Keratinocyte (primary cell): ENCODE measurements at regions not wholly inside any gene's neighbourhood (a gene's known extent, or its start where the extent isn't known, plus 50 kb on each side); places are given as distances from the start of the nearest gene placed in this dataset.

ENCODE experiments used
- EZH2 ChIP-seq: IDR thresholded peaks from one replicate; pipeline ENCODE4 v1.6.1; 2012; ENCODE audit warnings: inconsistent platforms, mild to moderate bottlenecking, low read length, moderate library complexity
- TF ChIP-seq, protein P1 (sequence below), 3 experiments: IDR thresholded peaks in 1 of 3; conservative IDR thresholded peaks in 1 of 3; optimal IDR thresholded peaks in 1 of 3; 2 replicates in 2 of 3; 3 replicates in 1 of 3; pipeline versions ENCODE3 to v1.5.1; 2011; ENCODE audit warnings: low read length in 3 of 3, mild to moderate bottlenecking in 3 of 3, moderate library complexity in 2 of 3, control low read depth in 1 of 3, inconsistent platforms in 1 of 3; ENCODE audit not compliant: insufficient read depth in 2 of 3; ENCODE audit errors: extremely low read depth in 1 of 3

DNA sequence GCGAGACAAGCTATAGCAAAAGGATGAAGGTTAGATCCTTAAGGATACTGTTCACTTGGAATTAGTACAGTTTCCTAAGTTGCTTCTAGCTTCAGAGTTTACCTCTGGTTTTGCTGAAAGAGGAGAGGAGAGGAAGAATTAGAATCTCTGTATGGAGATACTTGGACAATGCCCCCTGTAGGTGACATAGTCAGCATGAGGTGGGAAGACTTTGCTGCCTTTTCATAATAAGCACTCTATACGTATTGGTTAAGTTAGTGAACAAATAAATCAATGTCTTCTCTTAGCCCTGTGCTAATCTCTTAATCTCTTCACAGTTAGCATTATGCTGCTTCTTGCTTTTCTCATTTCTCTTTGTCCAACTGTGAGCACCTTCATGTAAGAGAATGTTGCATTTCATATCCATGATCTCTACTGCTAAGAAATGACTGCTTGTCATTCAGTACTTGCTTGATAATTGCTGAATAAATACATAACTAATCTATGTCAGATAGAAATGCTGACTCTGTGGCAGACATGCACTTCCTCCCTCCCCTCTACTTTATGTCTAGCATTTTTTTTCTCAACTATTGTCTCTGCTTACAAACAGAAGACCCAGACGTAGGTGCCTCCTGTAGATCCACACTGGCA, 527.2 kb downstream of the GBA3 start:
- no peak for TF ChIP-seq EZH2
- TF ChIP-seq, protein P1, sequence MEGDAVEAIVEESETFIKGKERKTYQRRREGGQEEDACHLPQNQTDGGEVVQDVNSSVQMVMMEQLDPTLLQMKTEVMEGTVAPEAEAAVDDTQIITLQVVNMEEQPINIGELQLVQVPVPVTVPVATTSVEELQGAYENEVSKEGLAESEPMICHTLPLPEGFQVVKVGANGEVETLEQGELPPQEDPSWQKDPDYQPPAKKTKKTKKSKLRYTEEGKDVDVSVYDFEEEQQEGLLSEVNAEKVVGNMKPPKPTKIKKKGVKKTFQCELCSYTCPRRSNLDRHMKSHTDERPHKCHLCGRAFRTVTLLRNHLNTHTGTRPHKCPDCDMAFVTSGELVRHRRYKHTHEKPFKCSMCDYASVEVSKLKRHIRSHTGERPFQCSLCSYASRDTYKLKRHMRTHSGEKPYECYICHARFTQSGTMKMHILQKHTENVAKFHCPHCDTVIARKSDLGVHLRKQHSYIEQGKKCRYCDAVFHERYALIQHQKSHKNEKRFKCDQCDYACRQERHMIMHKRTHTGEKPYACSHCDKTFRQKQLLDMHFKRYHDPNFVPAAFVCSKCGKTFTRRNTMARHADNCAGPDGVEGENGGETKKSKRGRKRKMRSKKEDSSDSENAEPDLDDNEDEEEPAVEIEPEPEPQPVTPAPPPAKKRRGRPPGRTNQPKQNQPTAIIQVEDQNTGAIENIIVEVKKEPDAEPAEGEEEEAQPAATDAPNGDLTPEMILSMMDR (optimal IDR thresholded peaks at IDR 0.05 in 1 of 3, IDR thresholded peaks at IDR 0.05 in 1 of 3, conservative IDR thresholded peaks at IDR 0.05 in 1 of 3; ENCODE audit: extremely low read depth in 1 of 3, insufficient read depth in 2 of 3, low read length in 3 of 3), result no peak
